Parathyroid adenoma (tissue), 2 donors: ENCODE measurements at regions not wholly inside any gene's neighbourhood (a gene's known extent, or its start where the extent isn't known, plus 50 kb on each side); places are given as distances from the start of the nearest gene placed in this dataset.

Experiments used
- H2AFZ ChIP-seq: fragments of 300-600 bp; sonication (generic); one replicate; pipeline ENCODE4 v1.7.0; 2017; ENCODE audit warnings: antibody characterized with exemption, mild to moderate bottlenecking
- H3K27ac ChIP-seq: fragments of 300-600 bp; sonication (generic); one replicate; pipeline ENCODE4 v1.7.0; 2017
- H3K27me3 ChIP-seq: fragments of 300-600 bp; sonication (generic); one replicate; pipeline ENCODE4 v1.7.0; 2017; ENCODE audit warnings: low read length; ENCODE audit not compliant: control insufficient read depth, insufficient read depth
- H3K36me3 ChIP-seq: fragments of 300-600 bp; sonication (generic); one replicate; pipeline ENCODE4 v1.7.0; 2017; ENCODE audit warnings: low read length; ENCODE audit not compliant: control insufficient read depth, insufficient read depth
- H3K4me1 ChIP-seq: fragments of 300-600 bp; sonication (generic); one replicate; pipeline ENCODE4 v1.7.0; 2017; ENCODE audit warnings: control low read depth
- H3K4me2 ChIP-seq: fragments of 300-600 bp; sonication (generic); one replicate; pipeline ENCODE4 v1.7.0; 2017; ENCODE audit warnings: low read length
- H3K4me3 ChIP-seq: fragments of 300-600 bp; sonication (generic); one replicate; pipeline ENCODE4 v1.7.0; 2017; ENCODE audit warnings: low read depth, low read length
- H3K79me2 ChIP-seq: fragments of 300-600 bp; sonication (generic); one replicate; pipeline ENCODE4 v1.7.0; 2017; ENCODE audit warnings: control low read depth
- H3K9ac ChIP-seq: fragments of 300-600 bp; sonication (generic); one replicate; pipeline ENCODE4 v1.7.0; 2017; ENCODE audit warnings: mild to moderate bottlenecking
- H3K9me3 ChIP-seq: fragments of 300-600 bp; sonication (generic); one replicate; pipeline ENCODE4 v1.7.0; 2017; ENCODE audit warnings: low read length; ENCODE audit not compliant: control insufficient read depth
- TF ChIP-seq, protein P1 (sequence below): fragments of 300-600 bp; sonication (generic); IDR thresholded peaks from one replicate; pipeline ENCODE4 v1.7.0; 2017; ENCODE audit warnings: antibody characterized with exemption, mild to moderate bottlenecking
- donor health status: primary hyperparathyroidism.

- H3K4me2 ChIP-seq, result no peak overlapping the region
- no peaks in the 10 kb centered on the region for H3K79me2 ChIP-seq
- no peaks in the 10 kb centered on the region for H3K27me3 ChIP-seq
- H3K27ac ChIP-seq, result no peak overlapping the region
- no peak overlapping the region for H3K9ac ChIP-seq
- peak overlapping the region; percentile 22 for H2AFZ ChIP-seq
- no peaks in the 10 kb centered on the region for H3K9me3 ChIP-seq
- H3K36me3 ChIP-seq, result no peaks in the 10 kb centered on the region
- TF ChIP-seq, protein P1, sequence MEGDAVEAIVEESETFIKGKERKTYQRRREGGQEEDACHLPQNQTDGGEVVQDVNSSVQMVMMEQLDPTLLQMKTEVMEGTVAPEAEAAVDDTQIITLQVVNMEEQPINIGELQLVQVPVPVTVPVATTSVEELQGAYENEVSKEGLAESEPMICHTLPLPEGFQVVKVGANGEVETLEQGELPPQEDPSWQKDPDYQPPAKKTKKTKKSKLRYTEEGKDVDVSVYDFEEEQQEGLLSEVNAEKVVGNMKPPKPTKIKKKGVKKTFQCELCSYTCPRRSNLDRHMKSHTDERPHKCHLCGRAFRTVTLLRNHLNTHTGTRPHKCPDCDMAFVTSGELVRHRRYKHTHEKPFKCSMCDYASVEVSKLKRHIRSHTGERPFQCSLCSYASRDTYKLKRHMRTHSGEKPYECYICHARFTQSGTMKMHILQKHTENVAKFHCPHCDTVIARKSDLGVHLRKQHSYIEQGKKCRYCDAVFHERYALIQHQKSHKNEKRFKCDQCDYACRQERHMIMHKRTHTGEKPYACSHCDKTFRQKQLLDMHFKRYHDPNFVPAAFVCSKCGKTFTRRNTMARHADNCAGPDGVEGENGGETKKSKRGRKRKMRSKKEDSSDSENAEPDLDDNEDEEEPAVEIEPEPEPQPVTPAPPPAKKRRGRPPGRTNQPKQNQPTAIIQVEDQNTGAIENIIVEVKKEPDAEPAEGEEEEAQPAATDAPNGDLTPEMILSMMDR, result no peak
- peaks cover 10% of the 10 kb centered on the region for H3K4me1 ChIP-seq
- H3K4me3 ChIP-seq, result no peak overlapping the region
These were observed 161.8 kb upstream of the SLC38A2 start for GRCh38 chr12:46534327-46534840.

GRCh38 chr12:46533723-46534122 is 161.2 kb upstream of the SLC38A2 start:
- H3K36me3 ChIP-seq, result no peaks in the 10 kb centered on the region
- no peak overlapping the region for H3K4me2 ChIP-seq
- no peak overlapping the region for H3K9ac ChIP-seq
- no peaks in the 10 kb centered on the region for H3K9me3 ChIP-seq
- no peaks in the 10 kb centered on the region for H3K79me2 ChIP-seq
- H3K27me3 ChIP-seq, result no peaks in the 10 kb centered on the region
- peaks cover 10% of the 10 kb centered on the region for H3K4me1 ChIP-seq
- no peak overlapping the region for H3K27ac ChIP-seq
- TF ChIP-seq, protein P1, result no peak
- no peak overlapping the region for H3K4me3 ChIP-seq
- no peak overlapping the region for H2AFZ ChIP-seq

- Histone ChIP-seq H3K27ac (no peak overlapping the region), H3K9me3 (no peaks in the 10 kb centered on the region), H3K9ac (no peak overlapping the region), H3K4me1 (peaks cover 4% of the 10 kb centered on the region), H3K4me2 (no peak overlapping the region), H3K36me3 (no peaks in the 10 kb centered on the region), H2AFZ (no peak overlapping the region), H3K79me2 (no peaks in the 10 kb centered on the region), H3K27me3 (no peaks in the 10 kb centered on the region), H3K4me3 (no peak overlapping the region)
- TF ChIP-seq, protein P1, result no peak
These were observed 159.2 kb upstream of the SLC38A2 start for GRCh38 chr12:46531804-46532203.

DNA sequence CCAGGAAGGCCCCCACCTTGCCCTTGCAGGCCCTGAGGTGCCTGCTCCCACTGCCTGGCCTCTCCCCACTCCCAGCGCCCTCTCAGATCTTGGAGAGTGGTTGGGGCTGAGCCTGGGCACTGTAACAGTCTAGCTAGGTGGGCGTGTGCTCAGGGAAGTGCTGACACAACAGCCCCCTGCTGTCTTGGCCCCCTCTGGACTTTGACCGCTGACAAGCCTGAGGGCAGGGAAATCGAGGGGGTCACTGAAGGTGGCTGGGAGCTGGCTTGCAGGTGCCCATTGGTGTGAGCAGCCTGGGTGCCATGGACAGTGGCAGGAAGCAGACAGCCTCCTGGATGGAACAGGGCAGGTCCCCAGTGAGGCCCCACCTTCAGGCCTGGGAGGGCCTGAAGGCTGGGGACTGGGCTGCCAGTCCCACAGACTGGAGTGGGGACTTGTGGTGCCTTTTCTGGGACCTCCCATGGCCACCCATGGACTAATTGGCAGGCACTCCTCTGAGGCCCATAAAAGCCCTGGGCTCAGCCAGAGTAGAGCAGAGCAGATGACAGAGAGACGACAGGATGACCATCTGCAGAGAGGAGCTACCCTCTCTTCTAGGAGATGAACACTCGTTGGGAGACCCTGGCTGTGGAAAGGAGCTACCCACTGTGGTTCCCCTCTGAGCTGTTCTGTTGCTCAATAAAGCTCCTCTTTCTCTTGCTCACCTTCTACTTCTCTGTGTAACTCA is 158.6 kb upstream of the SLC38A2 start:
- TF ChIP-seq, protein P1, result no peak
- Histone ChIP-seq H3K27me3 (no peaks in the 10 kb centered on the region), H3K36me3 (no peaks in the 10 kb centered on the region), H3K4me3 (no peak overlapping the region), H3K9me3 (no peaks in the 10 kb centered on the region), H3K4me1 (peaks cover 4% of the 10 kb centered on the region), H3K79me2 (no peaks in the 10 kb centered on the region), H3K4me2 (no peak overlapping the region), H3K9ac (no peak overlapping the region), H3K27ac (no peak overlapping the region), H2AFZ (no peak overlapping the region)
